ENCODE measurements at regions not wholly inside any gene's neighbourhood (a gene's known extent, or its start where the extent isn't known, plus 50 kb on each side); places are given as distances from the start of the nearest gene placed in this dataset.

- Histone ChIP-seq H4K20me1 (ENCODE audit: insufficient read depth) (no peaks in the 10 kb centered on the region), H3K9me3 (no peaks in the 10 kb centered on the region), H3K4me3 (ENCODE audit: low read depth in 2 of 2, low read length in 1 of 2) (no peak overlapping the region), H3K79me2 (ENCODE audit: insufficient read depth) (no peaks in the 10 kb centered on the region), H3K36me3 (replicated peaks in 1 of 2; ENCODE audit: control insufficient read depth in 1 of 2, insufficient read depth in 2 of 2, low read length in 1 of 2) (no peaks in the 10 kb centered on the region), H3K27ac (ENCODE audit: low read depth in 2 of 2, low read length in 1 of 2) (no peak overlapping the region; a peak in 1 of 4 replicates), H3K4me2 (no peak overlapping the region), H3K9ac (no peak overlapping the region), H2AFZ (ENCODE audit: low read depth) (no peak overlapping the region), H3K27me3 (ENCODE audit: insufficient read depth) (no peaks in the 10 kb centered on the region), H3F3A (replicated peaks; ENCODE audit: insufficient read depth) (no peaks in the 10 kb centered on the region), H3K4me1 (ENCODE audit: control insufficient read depth in 1 of 2, insufficient read depth in 2 of 2, low read depth in 1 of 2, low read length in 1 of 2) (peaks cover 15 to 34% of the 10 kb centered on the region in 2 experiments; a peak in 3 of 4 replicates), H3K9me2 (no peaks in the 10 kb centered on the region)
- DNase-seq, result no peak
- ChIA-PET POLR2A (no interaction called here), CTCF (interaction anchor here (1.0 kb wide), 1 partner anchor 595 kb away, joined by 3 read pairs; no protein-coding TSS in a partner anchor)
- 86% methylated on average over 7 of the region's 8 CpGs for WGBS (ENCODE audit: low lambda C conversion rate)
- TF ChIP-seq POLR2AphosphoS5 (IDR thresholded peaks at IDR 0.05; ENCODE audit: low read depth, low read length) (no peak), CTCF (IDR thresholded peaks at IDR 0.05) (no peak), IRF3 (IDR thresholded peaks at IDR 0.05; ENCODE audit: low read depth, low read length) (no peak), NFIC (IDR thresholded peaks at IDR 0.05; ENCODE audit: borderline replicate concordance) (no peak), RFX5 (IDR thresholded peaks at IDR 0.05; ENCODE audit: low read length) (no peak), GABPA (IDR thresholded peaks at IDR 0.05; ENCODE audit: low read depth) (no peak), ELF1 (IDR thresholded peaks at IDR 0.05) (no peak), SIN3A (IDR thresholded peaks at IDR 0.05; ENCODE audit: borderline replicate concordance, low read depth, low read length) (no peak), TEAD4 (IDR thresholded peaks at IDR 0.05; ENCODE audit: borderline replicate concordance, insufficient read depth) (no peak), RXRA (IDR thresholded peaks at IDR 0.05; ENCODE audit: borderline replicate concordance, low read depth) (no peak), JUND (IDR thresholded peaks at IDR 0.05) (no peak)
Observed at GRCh38 chr14:101069228-101069549, 165.7 kb upstream of the RTL1 start.

GRCh38 chr14:101069666-101070362 is 166.3 kb upstream of the RTL1 start:
- Histone ChIP-seq H3K27me3 (ENCODE audit: insufficient read depth) (no peaks in the 10 kb centered on the region), H3K9ac (no peak overlapping the region), H3K9me2 (no peaks in the 10 kb centered on the region), H3K4me1 (ENCODE audit: control insufficient read depth in 1 of 2, insufficient read depth in 2 of 2, low read depth in 1 of 2, low read length in 1 of 2) (peaks cover 21 to 41% of the 10 kb centered on the region in 2 experiments; a peak in 3 of 4 replicates), H3F3A (replicated peaks; ENCODE audit: insufficient read depth) (no peaks in the 10 kb centered on the region), H2AFZ (ENCODE audit: low read depth) (no peak overlapping the region), H4K20me1 (ENCODE audit: insufficient read depth) (no peaks in the 10 kb centered on the region), H3K4me2 (no peak overlapping the region), H3K9me3 (no peaks in the 10 kb centered on the region), H3K79me2 (ENCODE audit: insufficient read depth) (no peaks in the 10 kb centered on the region), H3K36me3 (replicated peaks in 1 of 2; ENCODE audit: control insufficient read depth in 1 of 2, insufficient read depth in 2 of 2, low read length in 1 of 2) (no peaks in the 10 kb centered on the region), H3K4me3 (ENCODE audit: low read depth in 2 of 2, low read length in 1 of 2) (no peak overlapping the region), H3K27ac (ENCODE audit: low read depth in 2 of 2, low read length in 1 of 2) (no peak overlapping the region)
- TF ChIP-seq RCOR1 (IDR thresholded peaks at IDR 0.05; ENCODE audit: low read length) (no peak), SIN3A (IDR thresholded peaks at IDR 0.05; ENCODE audit: borderline replicate concordance, low read depth, low read length) (no peak), YY1 (IDR thresholded peaks at IDR 0.05; ENCODE audit: low read depth) (no peak), RAD21 (IDR thresholded peaks at IDR 0.05; ENCODE audit: low read length) (no peak), RFX5 (IDR thresholded peaks at IDR 0.05; ENCODE audit: low read length) (no peak), USF1 (IDR thresholded peaks at IDR 0.05; ENCODE audit: borderline replicate concordance, low read depth) (no peak), GATA2 (CRISPR knock-in tag; IDR thresholded peaks at IDR 0.05) (no peak), RXRA (IDR thresholded peaks at IDR 0.05; ENCODE audit: borderline replicate concordance, low read depth) (no peak)
- DNase-seq, result no peak
- 92% methylated on average over 6 of the region's 11 CpGs for WGBS (ENCODE audit: low lambda C conversion rate)
- ChIA-PET CTCF (interaction anchor here (1.0 kb wide), 1 partner anchor 594 kb away, joined by 3 read pairs; no protein-coding TSS in a partner anchor), POLR2A (no interaction called here)

Measured in SK-N-SH (cell line).